ENCODE measurements at regions not wholly inside any gene's neighbourhood (a gene's known extent, or its start where the extent isn't known, plus 50 kb on each side); places are given as distances from the start of the nearest gene placed in this dataset.

DNA sequence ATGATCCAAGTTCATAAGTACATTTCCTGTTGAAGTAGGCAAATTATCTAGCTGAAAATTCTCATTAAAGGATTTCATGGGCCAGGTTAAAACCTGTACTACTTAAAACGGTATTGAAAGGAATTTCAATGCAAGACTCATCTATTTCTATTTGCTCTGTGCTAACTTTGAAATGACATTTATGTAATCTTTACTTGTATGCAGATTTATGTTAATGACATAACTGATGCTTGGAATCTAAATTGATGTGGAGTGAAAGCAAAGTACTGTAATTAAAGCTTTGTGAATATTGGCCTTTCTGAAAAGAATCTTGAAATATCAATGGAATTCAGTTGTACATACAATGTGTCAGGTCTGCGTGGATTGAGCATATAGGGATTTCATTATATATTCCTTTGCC is 390.0 kb downstream of the CPS1 start:
- no peaks in the 10 kb centered on the region; the same call in 2 of the 3 replicates for H3K9me3 Mint-ChIP-seq
- H3K27me3 ChIP-seq (ENCODE audit: insufficient read depth), result no peaks in the 10 kb centered on the region
- H3K27ac ChIP-seq (ENCODE audit: low read depth), result no peak overlapping the region
- no peak for DNase-seq (ENCODE audit: low spot score)
- no peaks in the 10 kb centered on the region for H3K27me3 Mint-ChIP-seq (ENCODE audit: insufficient read depth, low read depth, poor library complexity)
- no peak overlapping the region for H3K4me2 ChIP-seq
- no peak overlapping the region for H3K4me3 ChIP-seq
- no peaks in the 10 kb centered on the region for H4K20me1 ChIP-seq (replicated peaks; ENCODE audit: insufficient read depth)
- H3K36me3 Mint-ChIP-seq (ENCODE audit: low read depth), result no peaks in the 10 kb centered on the region
- no peak overlapping the region for H2AFZ ChIP-seq
- no peaks in the 10 kb centered on the region for H3K9me2 ChIP-seq (ENCODE audit: insufficient read depth)
- H3K4me1 Mint-ChIP-seq, result no peaks in the 10 kb centered on the region
- no peaks in the 10 kb centered on the region for H3F3A ChIP-seq (replicated peaks; ENCODE audit: low read depth)
- ATAC-seq, result no peak
- no peaks in the 10 kb centered on the region for H3K4me1 ChIP-seq (ENCODE audit: insufficient read depth)
- no peak overlapping the region; the same call in 1 of the 2 replicates for H3K27ac Mint-ChIP-seq
- no peaks in the 10 kb centered on the region for H3K36me3 ChIP-seq (ENCODE audit: insufficient read depth)
- TF ChIP-seq POLR2AphosphoS5 (IDR thresholded peaks at IDR 0.05; ENCODE audit: low read depth) (no peak), CREB1 (CRISPR knock-in tag; IDR thresholded peaks at IDR 0.05; ENCODE audit: low read depth) (no peak), STAT1 (IDR thresholded peaks at IDR 0.05; ENCODE audit: unreplicated experiment) (no peak), JUNB (IDR thresholded peaks at IDR 0.05; ENCODE audit: unreplicated experiment) (no peak), ZNF331 (CRISPR knock-in tag; IDR thresholded peaks at IDR 0.05; ENCODE audit: low read depth) (no peak), EZH2phosphoT487 (IDR thresholded peaks at IDR 0.05; ENCODE audit: unreplicated experiment) (no peak), ZNF114 (CRISPR knock-in tag; IDR thresholded peaks at IDR 0.05) (no peak), ZNF462 (CRISPR knock-in tag; IDR thresholded peaks at IDR 0.05) (no peak), EZH2 (IDR thresholded peaks at IDR 0.05; ENCODE audit: low read depth, unreplicated experiment) (no peak), NANOG (IDR thresholded peaks at IDR 0.05; ENCODE audit: borderline replicate concordance) (no peak)
- TF ChIP-seq, protein P1, sequence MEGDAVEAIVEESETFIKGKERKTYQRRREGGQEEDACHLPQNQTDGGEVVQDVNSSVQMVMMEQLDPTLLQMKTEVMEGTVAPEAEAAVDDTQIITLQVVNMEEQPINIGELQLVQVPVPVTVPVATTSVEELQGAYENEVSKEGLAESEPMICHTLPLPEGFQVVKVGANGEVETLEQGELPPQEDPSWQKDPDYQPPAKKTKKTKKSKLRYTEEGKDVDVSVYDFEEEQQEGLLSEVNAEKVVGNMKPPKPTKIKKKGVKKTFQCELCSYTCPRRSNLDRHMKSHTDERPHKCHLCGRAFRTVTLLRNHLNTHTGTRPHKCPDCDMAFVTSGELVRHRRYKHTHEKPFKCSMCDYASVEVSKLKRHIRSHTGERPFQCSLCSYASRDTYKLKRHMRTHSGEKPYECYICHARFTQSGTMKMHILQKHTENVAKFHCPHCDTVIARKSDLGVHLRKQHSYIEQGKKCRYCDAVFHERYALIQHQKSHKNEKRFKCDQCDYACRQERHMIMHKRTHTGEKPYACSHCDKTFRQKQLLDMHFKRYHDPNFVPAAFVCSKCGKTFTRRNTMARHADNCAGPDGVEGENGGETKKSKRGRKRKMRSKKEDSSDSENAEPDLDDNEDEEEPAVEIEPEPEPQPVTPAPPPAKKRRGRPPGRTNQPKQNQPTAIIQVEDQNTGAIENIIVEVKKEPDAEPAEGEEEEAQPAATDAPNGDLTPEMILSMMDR (conservative IDR thresholded peaks at IDR 0.05; ENCODE audit: low read depth in 2 of 2), result no peak
- TF ChIP-seq, protein P2, sequence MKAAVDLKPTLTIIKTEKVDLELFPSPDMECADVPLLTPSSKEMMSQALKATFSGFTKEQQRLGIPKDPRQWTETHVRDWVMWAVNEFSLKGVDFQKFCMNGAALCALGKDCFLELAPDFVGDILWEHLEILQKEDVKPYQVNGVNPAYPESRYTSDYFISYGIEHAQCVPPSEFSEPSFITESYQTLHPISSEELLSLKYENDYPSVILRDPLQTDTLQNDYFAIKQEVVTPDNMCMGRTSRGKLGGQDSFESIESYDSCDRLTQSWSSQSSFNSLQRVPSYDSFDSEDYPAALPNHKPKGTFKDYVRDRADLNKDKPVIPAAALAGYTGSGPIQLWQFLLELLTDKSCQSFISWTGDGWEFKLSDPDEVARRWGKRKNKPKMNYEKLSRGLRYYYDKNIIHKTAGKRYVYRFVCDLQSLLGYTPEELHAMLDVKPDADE (IDR thresholded peaks at IDR 0.05), result no peak
- TF ChIP-seq, protein P3, sequence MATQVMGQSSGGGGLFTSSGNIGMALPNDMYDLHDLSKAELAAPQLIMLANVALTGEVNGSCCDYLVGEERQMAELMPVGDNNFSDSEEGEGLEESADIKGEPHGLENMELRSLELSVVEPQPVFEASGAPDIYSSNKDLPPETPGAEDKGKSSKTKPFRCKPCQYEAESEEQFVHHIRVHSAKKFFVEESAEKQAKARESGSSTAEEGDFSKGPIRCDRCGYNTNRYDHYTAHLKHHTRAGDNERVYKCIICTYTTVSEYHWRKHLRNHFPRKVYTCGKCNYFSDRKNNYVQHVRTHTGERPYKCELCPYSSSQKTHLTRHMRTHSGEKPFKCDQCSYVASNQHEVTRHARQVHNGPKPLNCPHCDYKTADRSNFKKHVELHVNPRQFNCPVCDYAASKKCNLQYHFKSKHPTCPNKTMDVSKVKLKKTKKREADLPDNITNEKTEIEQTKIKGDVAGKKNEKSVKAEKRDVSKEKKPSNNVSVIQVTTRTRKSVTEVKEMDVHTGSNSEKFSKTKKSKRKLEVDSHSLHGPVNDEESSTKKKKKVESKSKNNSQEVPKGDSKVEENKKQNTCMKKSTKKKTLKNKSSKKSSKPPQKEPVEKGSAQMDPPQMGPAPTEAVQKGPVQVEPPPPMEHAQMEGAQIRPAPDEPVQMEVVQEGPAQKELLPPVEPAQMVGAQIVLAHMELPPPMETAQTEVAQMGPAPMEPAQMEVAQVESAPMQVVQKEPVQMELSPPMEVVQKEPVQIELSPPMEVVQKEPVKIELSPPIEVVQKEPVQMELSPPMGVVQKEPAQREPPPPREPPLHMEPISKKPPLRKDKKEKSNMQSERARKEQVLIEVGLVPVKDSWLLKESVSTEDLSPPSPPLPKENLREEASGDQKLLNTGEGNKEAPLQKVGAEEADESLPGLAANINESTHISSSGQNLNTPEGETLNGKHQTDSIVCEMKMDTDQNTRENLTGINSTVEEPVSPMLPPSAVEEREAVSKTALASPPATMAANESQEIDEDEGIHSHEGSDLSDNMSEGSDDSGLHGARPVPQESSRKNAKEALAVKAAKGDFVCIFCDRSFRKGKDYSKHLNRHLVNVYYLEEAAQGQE (IDR thresholded peaks at IDR 0.05; ENCODE audit: unreplicated experiment), result no peak
- H3K79me2 ChIP-seq (replicated peaks; ENCODE audit: insufficient read depth), result no peaks in the 10 kb centered on the region
- H3K4me3 Mint-ChIP-seq, result no peak overlapping the region

Measured in GM23338 (cell line).